IMR-90 (cell line): ENCODE measurements at regions not wholly inside any gene's neighbourhood (a gene's known extent, or its start where the extent isn't known, plus 50 kb on each side); places are given as distances from the start of the nearest gene placed in this dataset.

ENCODE experiments used
- ATAC-seq: fragments of 200-7000 bp; cut with Tn5 transposase; 2 replicates; pipeline ENCODE4 v1.9.1; 2020; ENCODE audit warnings: low read depth, mild to moderate bottlenecking, moderate library complexity
- BruUV-seq: library from RNA; stranded (reverse); fragments of 400-500 nt; replicated peaks from 2 replicates; lab custom pipeline; 2021; lab: Mats Ljungman, UMichigan
- CTCF ChIA-PET: fragments of 300-600 bp; formaldehyde crosslinking; extraction: SDS; loops from one replicate; lab custom pipeline; 2021; ENCODE audit warnings: antibody characterized with exemption; lab: Yijun Ruan, JAX
- POLR2A ChIA-PET: fragments of 300-600 bp; sonication (Branson Sonifier 250); formaldehyde crosslinking; loops from one replicate; lab custom pipeline; 2022; ENCODE audit warnings: antibody characterized with exemption; ENCODE audit not compliant: unreplicated experiment; lab: Charles Lee
- DNase-seq: peaks from one replicate; pipeline ENCODE4 v3.0.0; 2013
- H2AFZ ChIP-seq: replicated peaks from 2 replicates; pipeline ENCODE3; 2013; ENCODE audit warnings: low read length, mild to moderate bottlenecking; ENCODE audit not compliant: poor library complexity
- H2AK5ac ChIP-seq: 2 replicates; pipeline ENCODE4 v1.6.1; 2013; ENCODE audit warnings: low read depth, low read length, inconsistent platforms
- H2AK9ac ChIP-seq: replicated peaks from 2 replicates; pipeline ENCODE3; 2013; ENCODE audit warnings: mild to moderate bottlenecking, low read depth, low read length, moderate library complexity; ENCODE audit not compliant: poor library complexity
- H2BK120ac ChIP-seq: 2 replicates; pipeline ENCODE4 v1.6.1; 2013; ENCODE audit warnings: low read depth, low read length, inconsistent platforms
- H2BK15ac ChIP-seq: 3 replicates; pipeline ENCODE4 v1.6.1; 2013; ENCODE audit warnings: low read depth, low read length, inconsistent platforms
- H2BK20ac ChIP-seq: 2 replicates; pipeline ENCODE4 v1.6.1; 2013; ENCODE audit warnings: low read depth, mild to moderate bottlenecking, inconsistent platforms, low read length, moderate library complexity
- H2BK5ac ChIP-seq: 2 replicates; pipeline ENCODE4 v1.6.1; 2013; ENCODE audit warnings: mild to moderate bottlenecking, low read depth, low read length, inconsistent platforms; ENCODE audit not compliant: poor library complexity, severe bottlenecking
- H3K14ac ChIP-seq: replicated peaks from 2 replicates; pipeline ENCODE4 v1.6.1; 2013; ENCODE audit warnings: low read depth, low read length, inconsistent platforms
- H3K18ac ChIP-seq: 2 replicates; pipeline ENCODE4 v1.6.1; 2013; ENCODE audit warnings: low read depth, low read length, control low read depth
- H3K23ac ChIP-seq: 2 replicates; pipeline ENCODE4 v1.6.1; 2013; ENCODE audit warnings: low read depth, low read length, inconsistent platforms
- H3K27ac ChIP-seq: 2 replicates; pipeline ENCODE4 v1.5.1; 2013; ENCODE audit warnings: mild to moderate bottlenecking, control low read depth, low read length; ENCODE audit not compliant: insufficient read depth
- H3K27me3 ChIP-seq: 2 replicates; pipeline ENCODE4 v1.6.1; 2013; ENCODE audit warnings: low read length; ENCODE audit not compliant: control insufficient read depth, insufficient read depth
- H3K36me3 ChIP-seq: 2 replicates; pipeline ENCODE4 v1.6.1; 2013; ENCODE audit warnings: low read length, mixed read lengths; ENCODE audit not compliant: control insufficient read depth, insufficient read depth
- H3K4ac ChIP-seq: 2 replicates; pipeline ENCODE4 v1.6.1; 2013; ENCODE audit warnings: low read depth, low read length, inconsistent platforms
- H3K4me1 ChIP-seq: 2 replicates; pipeline ENCODE4 v1.6.1; 2013; ENCODE audit warnings: low read length, mixed read lengths; ENCODE audit not compliant: control insufficient read depth, insufficient read depth
- H3K4me2 ChIP-seq: 2 replicates; pipeline ENCODE4 v1.6.1; 2013; ENCODE audit warnings: low read depth, mild to moderate bottlenecking, control low read depth, low read length, moderate library complexity
- H3K4me3 ChIP-seq: 2 replicates; pipeline ENCODE4 v1.5.1; 2013; ENCODE audit warnings: low read depth, mild to moderate bottlenecking, control low read depth, low read length, moderate library complexity; ENCODE audit not compliant: insufficient read depth
- H3K56ac ChIP-seq: 2 replicates; pipeline ENCODE4 v1.6.1; 2013; ENCODE audit warnings: low read length, inconsistent platforms; ENCODE audit not compliant: insufficient read depth; ENCODE audit errors: extremely low read depth
- H3K79me1 ChIP-seq, 2 experiments: 2 replicates each; pipeline ENCODE4 v1.6.1; 2013; ENCODE audit warnings: low read length in 2 of 2, inconsistent platforms in 1 of 2, low read depth in 1 of 2
- H3K9ac ChIP-seq: 2 replicates; pipeline ENCODE4 v1.6.1; 2013; ENCODE audit warnings: low read depth, low read length, control low read depth
- H3K9me1 ChIP-seq: 2 replicates; pipeline ENCODE4 v1.6.1; 2013; ENCODE audit warnings: low read length, inconsistent platforms; ENCODE audit not compliant: insufficient read depth
- H3K9me3 ChIP-seq: 2 replicates; pipeline ENCODE4 v1.6.1; 2013; ENCODE audit warnings: low read length; ENCODE audit not compliant: control insufficient read depth, insufficient read depth
- H4K20me1 ChIP-seq: 2 replicates; pipeline ENCODE4 v1.6.1; 2013; ENCODE audit warnings: low read length, inconsistent platforms; ENCODE audit not compliant: insufficient read depth
- H4K5ac ChIP-seq: 2 replicates; pipeline ENCODE4 v1.6.1; 2013; ENCODE audit warnings: mild to moderate bottlenecking, low read depth, low read length, control low read depth
- H4K8ac ChIP-seq, 2 experiments: 2 replicates each; pipeline ENCODE4 v1.6.1; 2013; ENCODE audit warnings: low read depth in 2 of 2, low read length in 2 of 2, control low read depth in 1 of 2, inconsistent platforms in 1 of 2
- H4K91ac ChIP-seq: 2 replicates; pipeline ENCODE4 v1.6.1; 2013; ENCODE audit warnings: low read depth, low read length, inconsistent platforms; ENCODE audit not compliant: insufficient read depth
- BHLHE40 ChIP-seq: fragments of 150-350 bp; IDR thresholded peaks from 2 replicates; pipeline ENCODE4 v1.6.1; 2016; ENCODE audit warnings: mild to moderate bottlenecking, low read depth, low read length
- CEBPB ChIP-seq: IDR thresholded peaks from 2 replicates; pipeline ENCODE4 v1.6.1; 2012; ENCODE audit warnings: low read depth, low read length, improper control_type of control experiment
- CHD1 ChIP-seq: IDR thresholded peaks from 2 replicates; pipeline ENCODE4 v1.6.1; 2012; ENCODE audit warnings: low read depth, low read length, improper control_type of control experiment
- CTCF ChIP-seq: conservative IDR thresholded peaks from 2 replicates; pipeline ENCODE4 v1.5.1; 2012; ENCODE audit warnings: mild to moderate bottlenecking, low read depth, low read length, improper control_type of control experiment
- FOS ChIP-seq: fragments of 150-350 bp; IDR thresholded peaks from 2 replicates; pipeline ENCODE4 v1.6.1; 2016; ENCODE audit warnings: low read depth, low read length
- MAFK ChIP-seq: IDR thresholded peaks from 2 replicates; pipeline ENCODE4 v1.6.1; 2012; ENCODE audit warnings: low read depth, low read length, improper control_type of control experiment
- MAZ ChIP-seq: IDR thresholded peaks from 2 replicates; pipeline ENCODE4 v1.6.1; 2012; ENCODE audit warnings: low read depth, mild to moderate bottlenecking, low read length, improper control_type of control experiment, moderate library complexity, borderline replicate concordance
- MXI1 ChIP-seq: IDR thresholded peaks from 2 replicates; pipeline ENCODE4 v1.6.1; 2012; ENCODE audit warnings: low read depth, mild to moderate bottlenecking, low read length, moderate library complexity, borderline replicate concordance
- NFE2L2 ChIP-seq: fragments of 150-350 bp; IDR thresholded peaks from 2 replicates; pipeline ENCODE4 v1.6.1; 2016; ENCODE audit warnings: low read depth, mild to moderate bottlenecking, low read length
- RCOR1 ChIP-seq: IDR thresholded peaks from 2 replicates; pipeline ENCODE4 v1.6.1; 2012; ENCODE audit warnings: mild to moderate bottlenecking, low read length, improper control_type of control experiment; ENCODE audit not compliant: insufficient replicate concordance
- RFX5 ChIP-seq: IDR thresholded peaks from 2 replicates; pipeline ENCODE4 v1.8.0; 2012; ENCODE audit warnings: low read depth, mild to moderate bottlenecking, low read length, moderate library complexity
- SMC3 ChIP-seq: fragments of 150-350 bp; IDR thresholded peaks from 2 replicates; pipeline ENCODE4 v1.6.1; 2016; ENCODE audit warnings: low read depth, mild to moderate bottlenecking, antibody characterized with exemption, low read length, moderate library complexity
- WGBS, 2 experiments: methylation state at CpG; one replicate each; pipeline versions ENCODE4 v1.1.5 to v1.1.7; 2013; ENCODE audit warnings: missing lambda C conversion rate in 2 of 2; ENCODE audit not compliant: insufficient read length in 1 of 2; ENCODE audit errors: extremely low coverage in 2 of 2; 5-methylcytosine and 5-hydroxymethylcytosine counted together
- dilution Hi-C: fragments of 300-500 bp; cut with HindIII; formaldehyde crosslinking; loops from one replicate; pipeline ENCODE4 v1.14.3; 2018; ENCODE audit warnings: low sequenced_read_pairs; ENCODE audit not compliant: unreplicated experiment
- in situ Hi-C: fragments of 300-500 bp; cut with MboI; formaldehyde crosslinking; loops from 3 replicates; pipeline ENCODE4 v1.14.3; 2019; ENCODE audit warnings: low sequenced_read_pairs, inconsistent platforms, mixed read lengths
- intact Hi-C: fragments of 100-400 bp; cut with micrococcal nuclease; formaldehyde crosslinking; loops from 2 replicates; pipeline ENCODE4 v1.10.0; 2022
- TF ChIP-seq, protein P1 (sequence below): fragments of 150-350 bp; IDR thresholded peaks from 2 replicates; pipeline ENCODE4 v1.6.1; 2016; ENCODE audit warnings: low read depth, mild to moderate bottlenecking, low read length, moderate library complexity, borderline replicate concordance

- H3K27me3 ChIP-seq = no peaks in the 10 kb centered on the region
- no peak overlapping the region for H2AFZ ChIP-seq
- no peaks in the 10 kb centered on the region for H3K79me1 ChIP-seq
- in situ Hi-C loops (no loop called here), intact Hi-C loops (no loop called here), dilution Hi-C loops (no loop called here)
- no peak overlapping the region for H2BK120ac ChIP-seq
- no peak overlapping the region for H3K4me3 ChIP-seq
- H4K5ac ChIP-seq = no peak overlapping the region
- H3K36me3 ChIP-seq = no peaks in the 10 kb centered on the region
- no CpG with 5 or more reads among the region's 6 CpGs for WGBS, 2 experiments
- ATAC-seq (no peak), DNase-seq (no peak)
- H3K9me3 ChIP-seq = no peaks in the 10 kb centered on the region
- no peak overlapping the region for H2AK5ac ChIP-seq
- H2BK5ac ChIP-seq = no peak overlapping the region
- H3K9ac ChIP-seq = no peak overlapping the region
- no peak overlapping the region for H2AK9ac ChIP-seq
- H4K91ac ChIP-seq = no peak overlapping the region
- BruUV-seq = no TSS peak
- no peaks in the 10 kb centered on the region for H3K9me1 ChIP-seq
- no peak overlapping the region for H2BK20ac ChIP-seq
- TF ChIP-seq, protein P1, sequence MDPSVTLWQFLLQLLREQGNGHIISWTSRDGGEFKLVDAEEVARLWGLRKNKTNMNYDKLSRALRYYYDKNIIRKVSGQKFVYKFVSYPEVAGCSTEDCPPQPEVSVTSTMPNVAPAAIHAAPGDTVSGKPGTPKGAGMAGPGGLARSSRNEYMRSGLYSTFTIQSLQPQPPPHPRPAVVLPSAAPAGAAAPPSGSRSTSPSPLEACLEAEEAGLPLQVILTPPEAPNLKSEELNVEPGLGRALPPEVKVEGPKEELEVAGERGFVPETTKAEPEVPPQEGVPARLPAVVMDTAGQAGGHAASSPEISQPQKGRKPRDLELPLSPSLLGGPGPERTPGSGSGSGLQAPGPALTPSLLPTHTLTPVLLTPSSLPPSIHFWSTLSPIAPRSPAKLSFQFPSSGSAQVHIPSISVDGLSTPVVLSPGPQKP = no peak
- TF ChIP-seq RFX5 (no peak), SMC3 (no peak), MXI1 (no peak), RCOR1 (no peak), MAZ (no peak), CTCF (no peak), NFE2L2 (no peak), CHD1 (no peak), BHLHE40 (no peak), FOS (no peak), CEBPB (no peak), MAFK (no peak)
- no peak overlapping the region for H2BK15ac ChIP-seq
- no peak overlapping the region for H3K23ac ChIP-seq
- POLR2A ChIA-PET = no interaction called here
- H4K8ac ChIP-seq = no peak overlapping the region
- H3K27ac ChIP-seq = no peak overlapping the region
- CTCF ChIA-PET = no interaction called here
- no peak overlapping the region for H3K18ac ChIP-seq
- no peak overlapping the region for H3K14ac ChIP-seq
- H4K20me1 ChIP-seq = no peaks in the 10 kb centered on the region
- H3K4me2 ChIP-seq = no peak overlapping the region
- no peak overlapping the region for H3K56ac ChIP-seq
- H3K4me1 ChIP-seq = peaks cover 2% of the 10 kb centered on the region; the same call in 1 of the 2 replicates
- no peak overlapping the region for H3K4ac ChIP-seq
These were observed 187.3 kb upstream of the FRMD6 start for GRCh38 chr14:51464411-51464810.
